ENCODE measurements at regions not wholly inside any gene's neighbourhood (a gene's known extent, or its start where the extent isn't known, plus 50 kb on each side); places are given as distances from the start of the nearest gene placed in this dataset.
"Not testable (repeated sequence)": the region's sequence is repeated elsewhere in the genome, so short reads cannot be mapped to it uniquely, and the experiment has no call there.

DNA sequence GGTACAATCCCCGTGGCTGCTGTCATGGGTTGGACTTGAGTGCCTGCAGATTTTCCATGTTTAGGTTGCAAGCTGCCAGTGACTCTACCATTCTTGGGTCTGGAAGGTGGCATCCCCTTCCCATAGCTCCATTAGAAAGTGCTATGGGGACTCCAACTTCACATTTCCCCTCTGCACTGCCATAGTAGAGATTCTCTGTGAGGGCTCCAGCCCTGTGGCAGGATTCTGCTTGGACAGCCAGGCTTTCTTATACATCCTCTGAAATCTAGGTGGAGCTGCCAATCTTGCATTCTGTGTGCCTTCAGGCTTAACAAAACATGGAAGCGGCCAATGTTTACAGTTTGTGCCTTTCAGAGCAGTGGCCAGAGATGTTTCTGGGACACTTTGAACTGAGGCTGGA is 636.2 kb downstream of the SLITRK6 start:
- DNase-seq = no peak

DNA sequence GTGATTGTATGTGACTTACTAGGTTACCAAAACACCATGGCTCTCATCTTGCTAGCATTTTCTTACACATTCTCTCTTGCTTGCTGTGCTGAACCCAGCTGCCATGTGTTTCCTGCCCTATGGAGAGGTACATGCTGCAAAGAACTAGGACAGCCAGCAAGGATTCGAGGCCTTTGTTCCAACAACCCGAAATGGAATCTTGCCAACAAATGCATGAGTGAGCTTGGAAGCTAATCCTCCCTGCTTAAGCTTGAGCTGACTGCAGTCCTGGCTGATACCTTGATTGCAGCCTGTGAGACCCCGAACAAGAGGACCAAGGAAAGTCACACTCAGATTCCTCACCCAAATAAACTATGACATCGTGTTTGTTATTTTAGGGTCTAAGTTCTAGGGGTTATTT is 651.2 kb downstream of the SLITRK6 start:
- no peak for DNase-seq
- no peaks in the 10 kb centered on the region for H3K27me3 ChIP-seq (replicated peaks; ENCODE audit: control insufficient read depth, insufficient read depth, low read length, poor library complexity, severe bottlenecking)
- no peaks in the 10 kb centered on the region for H3K36me3 ChIP-seq (ENCODE audit: control insufficient read depth, insufficient read depth, low read length)
- no peaks in the 10 kb centered on the region for H3K4me1 ChIP-seq (ENCODE audit: control insufficient read depth, insufficient read depth, low read length, poor library complexity, severe bottlenecking)
- H3K4me3 ChIP-seq (ENCODE audit: insufficient read depth, low read depth, low read length, poor library complexity, severe bottlenecking) = no peak overlapping the region
- no peak overlapping the region for H3K27ac ChIP-seq (ENCODE audit: insufficient read depth, low read length, poor library complexity, severe bottlenecking)
- no peaks in the 10 kb centered on the region for H3K9me3 ChIP-seq (ENCODE audit: control insufficient read depth, low read length)

More for the DNA sequence above, 636.2 kb downstream of the SLITRK6 start:
- Histone ChIP-seq H3K36me3 (ENCODE audit: control insufficient read depth, insufficient read depth, low read length) (no peaks in the 10 kb centered on the region), H3K27ac (ENCODE audit: insufficient read depth, low read length, poor library complexity, severe bottlenecking) (no peak overlapping the region), H3K4me1 (ENCODE audit: control insufficient read depth, insufficient read depth, low read length, poor library complexity, severe bottlenecking) (no peaks in the 10 kb centered on the region), H3K4me3 (ENCODE audit: insufficient read depth, low read depth, low read length, poor library complexity, severe bottlenecking) (no peak overlapping the region), H3K9me3 (ENCODE audit: control insufficient read depth, low read length) (no peaks in the 10 kb centered on the region), H3K27me3 (replicated peaks; ENCODE audit: control insufficient read depth, insufficient read depth, low read length, poor library complexity, severe bottlenecking) (no peaks in the 10 kb centered on the region)

DNA sequence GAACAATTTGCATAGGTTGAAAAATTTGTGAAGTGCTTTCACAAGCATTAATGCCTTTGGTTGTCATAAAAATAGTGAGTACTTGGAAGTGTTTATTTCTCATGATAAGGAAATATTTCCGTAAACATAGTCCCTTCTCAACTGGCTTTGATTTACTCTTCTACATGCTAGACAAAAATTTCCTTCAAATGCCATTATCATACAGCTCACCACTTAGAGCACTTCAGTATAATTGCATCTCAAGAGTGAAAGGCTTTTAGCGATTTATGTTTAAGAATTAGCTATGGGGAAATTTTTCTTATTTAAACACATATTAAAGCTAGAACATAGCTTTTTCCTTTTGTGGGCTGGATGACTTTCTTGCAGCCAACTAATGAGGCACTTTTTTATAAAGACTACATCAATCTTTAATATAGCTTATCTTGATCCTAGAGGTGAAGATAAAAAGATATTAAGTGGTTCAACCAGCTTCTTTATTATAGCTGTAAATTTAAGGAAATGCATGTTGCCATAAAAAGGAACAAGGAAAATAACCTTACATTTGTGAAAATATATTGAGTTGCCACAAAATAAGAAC is 656.8 kb downstream of the SLITRK6 start:
- Histone ChIP-seq H3K27ac (ENCODE audit: insufficient read depth, low read length, poor library complexity, severe bottlenecking) (no peak overlapping the region), H3K4me1 (ENCODE audit: control insufficient read depth, insufficient read depth, low read length, poor library complexity, severe bottlenecking) (no peaks in the 10 kb centered on the region), H3K9me3 (ENCODE audit: control insufficient read depth, low read length) (no peaks in the 10 kb centered on the region), H3K36me3 (ENCODE audit: control insufficient read depth, insufficient read depth, low read length) (no peaks in the 10 kb centered on the region), H3K27me3 (replicated peaks; ENCODE audit: control insufficient read depth, insufficient read depth, low read length, poor library complexity, severe bottlenecking) (no peaks in the 10 kb centered on the region), H3K4me3 (ENCODE audit: insufficient read depth, low read depth, low read length, poor library complexity, severe bottlenecking) (no peak overlapping the region)
- DNase-seq = no peak

DNA sequence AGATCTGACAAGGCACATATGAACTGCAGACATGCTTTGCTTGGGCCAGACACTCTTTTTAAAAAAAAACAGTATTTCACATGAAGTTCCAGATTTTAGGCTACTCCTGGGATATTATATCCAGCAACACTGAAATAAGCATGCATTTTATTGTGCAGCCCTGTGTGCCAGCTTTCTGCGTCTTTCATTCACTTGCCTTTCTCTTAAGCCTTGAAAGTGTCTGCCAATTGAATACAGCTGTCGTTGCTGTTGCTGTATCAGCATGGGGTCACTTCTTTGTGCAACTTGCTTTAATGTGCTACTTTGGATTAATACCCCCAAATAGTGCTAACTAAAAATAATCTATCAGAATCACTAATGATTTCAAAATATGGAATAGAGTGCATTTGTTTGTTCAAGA is 657.8 kb downstream of the SLITRK6 start:
- H3K27ac ChIP-seq (ENCODE audit: insufficient read depth, low read length, poor library complexity, severe bottlenecking) = no peak overlapping the region
- no peak overlapping the region for H3K4me3 ChIP-seq (ENCODE audit: insufficient read depth, low read depth, low read length, poor library complexity, severe bottlenecking)
- DNase-seq = no peak
- no peaks in the 10 kb centered on the region for H3K27me3 ChIP-seq (replicated peaks; ENCODE audit: control insufficient read depth, insufficient read depth, low read length, poor library complexity, severe bottlenecking)
- no peaks in the 10 kb centered on the region for H3K4me1 ChIP-seq (ENCODE audit: control insufficient read depth, insufficient read depth, low read length, poor library complexity, severe bottlenecking)
- no peaks in the 10 kb centered on the region for H3K9me3 ChIP-seq (ENCODE audit: control insufficient read depth, low read length)
- H3K36me3 ChIP-seq (ENCODE audit: control insufficient read depth, insufficient read depth, low read length) = no peaks in the 10 kb centered on the region

DNA sequence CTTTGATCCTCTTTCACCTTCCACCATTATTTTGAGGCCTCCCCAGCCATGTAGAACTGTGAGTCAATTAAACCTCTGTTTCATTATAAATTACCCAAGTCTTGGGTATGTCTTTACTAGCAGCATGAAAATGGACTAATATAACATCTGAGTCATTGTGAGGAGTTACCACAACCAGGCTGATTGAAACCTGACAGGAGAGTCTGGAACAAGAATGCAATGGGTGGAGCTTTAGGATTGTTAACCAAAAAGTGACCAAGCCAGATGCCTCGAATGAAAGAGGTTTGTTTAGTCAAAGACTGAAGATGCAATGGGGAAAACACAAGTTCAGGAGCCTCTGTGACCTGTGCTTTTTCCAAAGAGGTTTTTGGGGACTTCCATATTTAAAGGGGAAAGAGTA is 659.0 kb downstream of the SLITRK6 start:
- Histone ChIP-seq H3K4me1 (ENCODE audit: control insufficient read depth, insufficient read depth, low read length, poor library complexity, severe bottlenecking) (no peaks in the 10 kb centered on the region), H3K9me3 (ENCODE audit: control insufficient read depth, low read length) (no peaks in the 10 kb centered on the region), H3K4me3 (ENCODE audit: insufficient read depth, low read depth, low read length, poor library complexity, severe bottlenecking) (no peak overlapping the region), H3K27ac (ENCODE audit: insufficient read depth, low read length, poor library complexity, severe bottlenecking) (no peak overlapping the region), H3K36me3 (ENCODE audit: control insufficient read depth, insufficient read depth, low read length) (no peaks in the 10 kb centered on the region), H3K27me3 (replicated peaks; ENCODE audit: control insufficient read depth, insufficient read depth, low read length, poor library complexity, severe bottlenecking) (no peaks in the 10 kb centered on the region)
- no peak for DNase-seq

DNA sequence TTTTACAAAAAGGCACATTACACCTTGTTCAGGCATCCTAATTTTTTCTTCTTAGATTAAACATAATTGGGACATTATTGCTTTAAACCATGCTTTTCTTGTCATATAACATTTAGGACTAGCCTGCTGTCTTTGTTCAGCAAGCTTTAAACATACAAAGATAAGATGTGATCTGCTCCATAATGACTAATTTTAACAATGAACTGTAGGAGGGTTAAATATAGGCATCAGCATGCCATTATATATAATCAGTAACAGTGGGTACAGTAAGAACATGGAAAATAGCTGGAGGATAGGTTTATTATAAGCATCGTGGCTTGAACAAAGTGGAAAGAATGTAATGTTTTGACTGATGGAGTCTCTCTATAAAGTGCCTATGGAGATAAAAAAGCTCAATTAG is 661.7 kb downstream of the SLITRK6 start:
- Histone ChIP-seq H3K4me1 (ENCODE audit: control insufficient read depth, insufficient read depth, low read length, poor library complexity, severe bottlenecking) (no peaks in the 10 kb centered on the region), H3K36me3 (ENCODE audit: control insufficient read depth, insufficient read depth, low read length) (no peaks in the 10 kb centered on the region), H3K27me3 (replicated peaks; ENCODE audit: control insufficient read depth, insufficient read depth, low read length, poor library complexity, severe bottlenecking) (no peaks in the 10 kb centered on the region), H3K4me3 (ENCODE audit: insufficient read depth, low read depth, low read length, poor library complexity, severe bottlenecking) (no peak overlapping the region), H3K27ac (ENCODE audit: insufficient read depth, low read length, poor library complexity, severe bottlenecking) (no peak overlapping the region), H3K9me3 (ENCODE audit: control insufficient read depth, low read length) (no peaks in the 10 kb centered on the region)
- DNase-seq = no peak

DNA sequence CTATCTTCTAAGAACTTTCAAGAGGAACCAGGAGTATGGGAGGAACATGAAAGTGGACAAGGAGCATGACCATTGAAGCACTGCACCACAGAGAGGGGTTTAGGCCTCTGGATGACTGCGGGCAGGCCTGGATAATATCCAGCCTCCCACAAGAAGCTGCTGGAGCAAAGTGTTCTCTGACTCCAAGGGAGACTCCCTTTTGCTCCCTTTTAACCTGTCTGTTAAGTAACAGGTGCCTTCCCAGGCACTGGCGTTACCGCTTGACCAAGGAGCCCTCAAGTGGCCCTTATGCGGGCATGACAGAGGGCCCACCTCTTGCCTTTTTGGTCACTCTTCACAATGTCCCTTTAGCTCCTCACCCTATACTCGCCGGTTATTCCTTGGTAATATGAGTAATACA is 666.2 kb downstream of the SLITRK6 start:
- Histone ChIP-seq H3K36me3 (ENCODE audit: control insufficient read depth, insufficient read depth, low read length) (no peaks in the 10 kb centered on the region), H3K4me1 (ENCODE audit: control insufficient read depth, insufficient read depth, low read length, poor library complexity, severe bottlenecking) (no peaks in the 10 kb centered on the region), H3K27ac (ENCODE audit: insufficient read depth, low read length, poor library complexity, severe bottlenecking) (no peak overlapping the region), H3K4me3 (ENCODE audit: insufficient read depth, low read depth, low read length, poor library complexity, severe bottlenecking) (no peak overlapping the region), H3K27me3 (replicated peaks; ENCODE audit: control insufficient read depth, insufficient read depth, low read length, poor library complexity, severe bottlenecking) (no peaks in the 10 kb centered on the region), H3K9me3 (ENCODE audit: control insufficient read depth, low read length) (no peaks in the 10 kb centered on the region)
- DNase-seq = no peak

DNA sequence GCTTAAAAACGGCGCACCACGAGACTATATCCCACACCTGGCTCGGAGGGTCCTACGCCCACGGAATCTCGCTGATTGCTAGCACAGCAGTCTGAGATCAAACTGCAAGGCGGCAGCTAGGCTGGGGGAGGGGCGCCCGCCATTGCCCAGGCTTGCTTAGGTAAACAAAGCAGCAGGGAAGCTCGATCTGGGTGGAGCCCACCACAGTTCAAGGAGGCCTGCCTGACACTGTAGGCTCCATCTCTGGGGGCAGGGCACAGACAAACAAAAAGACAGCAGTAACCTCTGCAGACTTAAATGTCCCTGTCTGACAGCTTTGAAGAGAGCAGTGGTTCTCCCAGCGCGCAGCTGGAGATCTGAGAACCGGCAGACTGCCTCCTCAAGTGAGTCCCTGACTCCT is 675.7 kb downstream of the SLITRK6 start:
- not testable (repeated sequence) for DNase-seq; H3K36me3 ChIP-seq (ENCODE audit: control insufficient read depth, insufficient read depth, low read length); H3K4me3 ChIP-seq (ENCODE audit: insufficient read depth, low read depth, low read length, poor library complexity, severe bottlenecking); H3K27ac ChIP-seq (ENCODE audit: insufficient read depth, low read length, poor library complexity, severe bottlenecking); H3K4me1 ChIP-seq (ENCODE audit: control insufficient read depth, insufficient read depth, low read length, poor library complexity, severe bottlenecking); H3K9me3 ChIP-seq (ENCODE audit: control insufficient read depth, low read length); H3K27me3 ChIP-seq (replicated peaks; ENCODE audit: control insufficient read depth, insufficient read depth, low read length, poor library complexity, severe bottlenecking)

DNA sequence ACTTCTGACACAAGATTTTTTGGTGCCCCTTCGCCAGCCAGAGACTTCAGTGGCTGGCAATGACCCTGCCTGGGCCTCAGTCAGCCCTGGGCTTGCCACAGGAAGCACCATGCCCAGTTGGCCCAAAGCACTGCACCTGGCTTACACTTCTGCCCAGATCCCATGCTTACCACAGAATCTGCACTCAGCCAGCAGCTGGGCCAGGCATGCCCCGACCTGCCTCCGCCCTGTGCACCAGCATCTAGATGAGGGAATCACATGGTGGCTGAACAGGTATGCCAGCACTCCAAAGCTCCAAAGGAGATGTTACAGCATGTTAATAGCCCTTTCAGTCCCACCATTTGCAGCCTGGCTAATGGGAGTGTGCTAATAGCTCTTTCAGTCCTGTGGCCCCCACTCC is 690.9 kb downstream of the SLITRK6 start:
- Histone ChIP-seq H3K27ac (ENCODE audit: insufficient read depth, low read length, poor library complexity, severe bottlenecking) (no peak overlapping the region), H3K36me3 (ENCODE audit: control insufficient read depth, insufficient read depth, low read length) (no peaks in the 10 kb centered on the region), H3K4me1 (ENCODE audit: control insufficient read depth, insufficient read depth, low read length, poor library complexity, severe bottlenecking) (no peaks in the 10 kb centered on the region), H3K4me3 (ENCODE audit: insufficient read depth, low read depth, low read length, poor library complexity, severe bottlenecking) (no peak overlapping the region), H3K27me3 (replicated peaks; ENCODE audit: control insufficient read depth, insufficient read depth, low read length, poor library complexity, severe bottlenecking) (no peaks in the 10 kb centered on the region), H3K9me3 (ENCODE audit: control insufficient read depth, low read length) (no peaks in the 10 kb centered on the region)
- no peak for DNase-seq

DNA sequence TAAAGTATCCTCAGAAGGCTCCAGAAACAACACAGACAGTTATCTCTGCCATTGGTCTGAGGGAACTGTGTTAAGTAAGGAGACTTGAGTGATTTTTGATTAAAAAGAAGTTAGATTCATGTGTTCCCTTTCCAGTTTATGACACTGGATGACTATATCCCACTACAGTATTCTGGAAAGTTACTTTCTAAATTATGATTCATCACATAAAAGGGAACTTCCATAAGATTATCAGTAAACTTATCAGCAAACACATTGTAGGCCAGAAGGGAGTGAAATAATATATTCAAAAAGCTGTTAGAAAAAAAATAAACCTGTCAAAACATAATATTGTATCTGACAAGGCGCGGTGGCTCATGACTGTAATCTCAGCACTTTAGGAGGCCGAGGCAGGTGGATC is 700.0 kb downstream of the SLITRK6 start:
- no peak for DNase-seq
- Histone ChIP-seq H3K4me1 (ENCODE audit: control insufficient read depth, insufficient read depth, low read length, poor library complexity, severe bottlenecking) (no peaks in the 10 kb centered on the region), H3K36me3 (ENCODE audit: control insufficient read depth, insufficient read depth, low read length) (no peaks in the 10 kb centered on the region), H3K27me3 (replicated peaks; ENCODE audit: control insufficient read depth, insufficient read depth, low read length, poor library complexity, severe bottlenecking) (no peaks in the 10 kb centered on the region), H3K4me3 (ENCODE audit: insufficient read depth, low read depth, low read length, poor library complexity, severe bottlenecking) (no peak overlapping the region), H3K27ac (ENCODE audit: insufficient read depth, low read length, poor library complexity, severe bottlenecking) (no peak overlapping the region), H3K9me3 (ENCODE audit: control insufficient read depth, low read length) (no peaks in the 10 kb centered on the region)
